WI38 (cell line): ENCODE measurements at regions not wholly inside any gene's neighbourhood (a gene's known extent, or its start where the extent isn't known, plus 50 kb on each side); places are given as distances from the start of the nearest gene placed in this dataset.

ENCODE experiments used
- H3K4me3 ChIP-seq: 2 replicates; pipeline ENCODE4 v1.5.1; 2011; ENCODE audit warnings: low read depth, mild to moderate bottlenecking, control low read depth, low read length
- TF ChIP-seq, protein P1 (sequence below): IDR thresholded peaks from 2 replicates; pipeline ENCODE4 v1.5.1; 2012; ENCODE audit warnings: low read depth, mild to moderate bottlenecking, control low read depth, low read length

DNA sequence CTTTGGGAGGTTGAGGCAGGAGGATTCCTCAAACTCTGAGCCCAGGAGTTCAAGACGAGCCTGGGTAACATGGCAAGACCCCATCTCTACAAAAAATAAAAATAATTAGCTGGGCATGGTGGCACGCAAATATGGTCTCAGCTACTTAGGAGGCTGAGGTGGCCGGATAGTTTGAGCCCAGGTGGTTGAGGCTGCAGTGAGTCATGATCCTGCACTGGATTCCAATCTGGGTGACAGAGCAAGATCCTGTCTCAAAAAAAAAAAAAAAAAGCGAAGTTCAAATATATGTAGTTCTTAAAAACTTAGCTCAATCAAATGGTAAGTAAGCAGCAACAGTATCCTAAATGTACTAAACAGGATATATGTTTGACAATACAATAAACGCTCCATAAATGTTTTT is 85.5 kb upstream of the SSTR1 start:
- TF ChIP-seq, protein P1, sequence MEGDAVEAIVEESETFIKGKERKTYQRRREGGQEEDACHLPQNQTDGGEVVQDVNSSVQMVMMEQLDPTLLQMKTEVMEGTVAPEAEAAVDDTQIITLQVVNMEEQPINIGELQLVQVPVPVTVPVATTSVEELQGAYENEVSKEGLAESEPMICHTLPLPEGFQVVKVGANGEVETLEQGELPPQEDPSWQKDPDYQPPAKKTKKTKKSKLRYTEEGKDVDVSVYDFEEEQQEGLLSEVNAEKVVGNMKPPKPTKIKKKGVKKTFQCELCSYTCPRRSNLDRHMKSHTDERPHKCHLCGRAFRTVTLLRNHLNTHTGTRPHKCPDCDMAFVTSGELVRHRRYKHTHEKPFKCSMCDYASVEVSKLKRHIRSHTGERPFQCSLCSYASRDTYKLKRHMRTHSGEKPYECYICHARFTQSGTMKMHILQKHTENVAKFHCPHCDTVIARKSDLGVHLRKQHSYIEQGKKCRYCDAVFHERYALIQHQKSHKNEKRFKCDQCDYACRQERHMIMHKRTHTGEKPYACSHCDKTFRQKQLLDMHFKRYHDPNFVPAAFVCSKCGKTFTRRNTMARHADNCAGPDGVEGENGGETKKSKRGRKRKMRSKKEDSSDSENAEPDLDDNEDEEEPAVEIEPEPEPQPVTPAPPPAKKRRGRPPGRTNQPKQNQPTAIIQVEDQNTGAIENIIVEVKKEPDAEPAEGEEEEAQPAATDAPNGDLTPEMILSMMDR, result no peak
- H3K4me3 ChIP-seq, result no peak overlapping the region

DNA sequence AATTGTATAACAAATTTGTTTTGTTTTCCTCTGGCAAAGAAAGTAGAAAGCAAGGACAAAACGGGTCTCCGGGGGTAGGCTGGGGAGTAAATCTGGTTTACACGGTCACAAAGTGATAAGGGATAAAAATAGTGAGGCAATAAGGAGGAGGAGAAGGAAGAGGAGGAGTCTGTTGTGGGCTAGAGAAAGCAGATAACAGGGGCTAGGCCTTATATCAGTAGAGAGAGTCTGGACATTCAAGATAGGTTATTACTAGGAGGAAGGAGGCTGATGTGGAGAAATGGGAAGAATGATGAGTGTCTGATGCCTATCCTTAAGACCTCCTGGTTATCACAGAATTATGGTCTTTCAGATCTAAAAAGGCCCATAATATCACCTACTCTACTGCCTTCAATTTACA is 83.2 kb upstream of the SSTR1 start:
- TF ChIP-seq, protein P1, result no peak
- no peak overlapping the region for H3K4me3 ChIP-seq

DNA sequence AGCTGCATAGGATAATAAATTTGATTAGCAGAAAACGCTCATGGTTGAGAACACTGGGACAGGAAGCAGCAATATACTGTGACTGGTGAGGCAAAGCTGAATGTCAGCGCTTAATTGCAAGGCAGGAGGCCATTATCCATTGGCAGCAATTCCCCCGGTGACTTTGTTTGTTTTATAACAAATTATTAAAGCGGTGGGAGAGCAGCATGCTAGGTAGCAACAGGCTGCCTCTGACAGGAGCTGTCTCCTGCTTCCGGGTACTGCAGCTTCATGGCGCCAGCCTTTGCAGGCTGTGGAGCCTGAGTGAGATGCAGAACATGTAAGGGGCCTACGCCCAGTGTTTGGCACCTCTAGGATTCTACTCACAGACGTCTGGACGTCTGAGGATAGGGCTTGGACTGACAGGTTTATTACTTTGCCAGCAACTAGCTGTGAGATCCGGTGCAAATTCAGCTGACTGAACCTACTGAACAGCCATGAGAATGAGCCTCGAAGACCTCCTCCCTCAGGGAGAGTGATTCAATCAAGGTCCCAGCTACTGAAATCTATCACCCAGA is 82.1 kb upstream of the SSTR1 start:
- TF ChIP-seq, protein P1, result no peak
- no peak overlapping the region for H3K4me3 ChIP-seq

DNA sequence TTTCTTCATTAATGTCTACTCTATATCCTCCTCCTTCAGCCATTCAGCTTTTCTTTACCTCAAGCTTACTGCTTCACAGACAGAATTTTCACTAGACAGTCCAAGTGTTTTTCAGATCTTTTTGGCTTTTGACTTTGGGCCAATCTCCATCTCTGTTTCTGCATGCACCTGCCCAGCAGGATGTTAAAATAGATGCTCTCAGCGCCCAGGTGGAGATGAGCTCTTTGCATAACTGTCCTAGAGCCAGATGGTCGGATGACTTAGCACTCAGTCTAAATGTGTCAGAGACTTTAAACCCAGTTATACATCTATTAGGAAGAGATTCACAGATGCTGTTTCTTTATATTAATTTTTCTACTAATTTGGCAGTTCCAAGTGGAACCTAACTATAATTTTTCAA is 80.3 kb upstream of the SSTR1 start:
- TF ChIP-seq, protein P1, result no peak
- H3K4me3 ChIP-seq, result no peak overlapping the region

DNA sequence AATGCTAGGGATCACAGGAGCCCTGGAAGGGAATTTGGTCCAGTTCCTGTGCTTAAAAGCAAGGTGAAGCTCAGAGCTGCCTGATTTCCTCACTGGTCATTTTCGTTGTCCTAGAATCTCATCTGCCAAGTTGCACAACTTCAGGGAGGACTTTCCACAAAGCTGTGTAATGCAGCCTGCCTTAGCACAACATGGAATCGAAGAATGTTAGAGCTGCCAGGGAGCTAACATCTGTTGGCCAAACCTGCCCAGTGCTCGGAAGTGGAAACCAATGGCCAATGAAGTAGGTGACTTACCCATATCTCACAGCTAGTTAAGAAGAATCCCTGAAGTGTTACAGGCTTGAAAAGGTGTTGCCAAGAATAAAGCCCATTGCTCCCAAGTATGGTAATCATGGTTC is 79.9 kb upstream of the SSTR1 start:
- no peak overlapping the region for H3K4me3 ChIP-seq
- TF ChIP-seq, protein P1, result no peak

DNA sequence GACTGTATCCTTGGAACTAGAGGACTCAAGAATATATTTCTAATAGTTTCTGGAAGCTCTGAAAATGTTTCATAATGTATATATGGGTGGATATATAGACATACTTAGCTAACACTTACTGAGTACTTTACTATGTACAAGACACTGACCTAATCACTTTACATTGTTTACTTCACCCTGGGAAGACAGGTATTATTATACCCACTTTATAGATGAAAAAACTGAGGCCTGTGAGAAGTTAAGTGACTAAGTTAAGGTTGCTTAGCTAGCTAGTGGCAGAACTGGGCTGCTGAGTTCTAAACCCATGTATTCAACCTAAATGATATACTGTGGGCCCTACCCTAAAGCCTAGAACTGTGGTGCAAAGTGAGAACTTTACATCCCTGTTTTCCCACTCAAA is 79.1 kb upstream of the SSTR1 start:
- TF ChIP-seq, protein P1, result no peak
- H3K4me3 ChIP-seq, result no peak overlapping the region

DNA sequence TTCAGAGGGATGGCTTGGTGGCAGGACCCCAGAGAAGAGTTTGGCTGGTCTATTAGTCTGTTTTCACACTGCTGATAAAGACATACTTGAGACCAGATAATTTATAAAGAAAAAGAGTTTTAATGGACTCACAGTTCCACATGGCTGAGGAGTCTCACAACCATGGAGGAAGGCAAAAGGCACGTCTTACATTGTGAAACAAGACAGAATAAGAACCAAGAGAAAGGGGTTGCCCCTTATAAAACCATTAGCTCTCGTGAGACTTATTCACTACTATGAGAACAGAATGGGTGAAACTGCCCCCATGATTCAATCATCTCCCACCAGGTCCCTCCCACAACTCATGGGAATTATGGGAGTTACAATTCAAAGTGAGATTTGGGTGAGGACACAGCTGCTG is 78.5 kb upstream of the SSTR1 start:
- TF ChIP-seq, protein P1, result no peak
- H3K4me3 ChIP-seq, result no peak overlapping the region
